C4-2B (cell line): ENCODE measurements at regions not wholly inside any gene's neighbourhood (a gene's known extent, or its start where the extent isn't known, plus 50 kb on each side); places are given as distances from the start of the nearest gene placed in this dataset.

Experiments
- ZFX ChIP-seq: fragments of 450-650 bp; IDR thresholded peaks from 2 replicates; pipeline ENCODE4 v1.6.1; 2017
- TF ChIP-seq, protein P1 (sequence below): fragments of 450-650 bp; conservative IDR thresholded peaks from 2 replicates; pipeline ENCODE4 v1.5.1; 2017; ENCODE audit warnings: mild to moderate bottlenecking

DNA sequence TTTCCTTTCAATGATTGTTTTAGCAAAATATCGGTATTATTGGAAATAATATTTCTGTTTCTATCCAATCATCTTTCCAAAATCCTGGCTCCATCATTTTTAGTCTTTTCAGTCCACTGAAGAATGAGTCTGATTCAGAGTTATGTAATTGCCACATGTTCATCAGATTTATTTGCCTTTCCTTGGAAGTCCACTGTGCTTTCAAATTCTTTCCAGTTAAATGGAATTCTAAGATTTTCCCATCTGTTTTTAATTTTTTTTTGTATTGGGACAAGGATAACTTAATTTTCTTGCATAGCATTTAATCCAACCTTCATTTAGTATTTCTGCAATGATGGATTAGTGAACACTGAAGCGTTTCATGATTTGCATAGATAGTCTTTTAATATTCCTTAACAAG is 521.5 kb upstream of the NRXN1 start:
- TF ChIP-seq, protein P1, sequence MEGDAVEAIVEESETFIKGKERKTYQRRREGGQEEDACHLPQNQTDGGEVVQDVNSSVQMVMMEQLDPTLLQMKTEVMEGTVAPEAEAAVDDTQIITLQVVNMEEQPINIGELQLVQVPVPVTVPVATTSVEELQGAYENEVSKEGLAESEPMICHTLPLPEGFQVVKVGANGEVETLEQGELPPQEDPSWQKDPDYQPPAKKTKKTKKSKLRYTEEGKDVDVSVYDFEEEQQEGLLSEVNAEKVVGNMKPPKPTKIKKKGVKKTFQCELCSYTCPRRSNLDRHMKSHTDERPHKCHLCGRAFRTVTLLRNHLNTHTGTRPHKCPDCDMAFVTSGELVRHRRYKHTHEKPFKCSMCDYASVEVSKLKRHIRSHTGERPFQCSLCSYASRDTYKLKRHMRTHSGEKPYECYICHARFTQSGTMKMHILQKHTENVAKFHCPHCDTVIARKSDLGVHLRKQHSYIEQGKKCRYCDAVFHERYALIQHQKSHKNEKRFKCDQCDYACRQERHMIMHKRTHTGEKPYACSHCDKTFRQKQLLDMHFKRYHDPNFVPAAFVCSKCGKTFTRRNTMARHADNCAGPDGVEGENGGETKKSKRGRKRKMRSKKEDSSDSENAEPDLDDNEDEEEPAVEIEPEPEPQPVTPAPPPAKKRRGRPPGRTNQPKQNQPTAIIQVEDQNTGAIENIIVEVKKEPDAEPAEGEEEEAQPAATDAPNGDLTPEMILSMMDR = no peak
- TF ChIP-seq ZFX = no peak
